B cell (primary cell): ENCODE measurements at regions not wholly inside any gene's neighbourhood (a gene's known extent, or its start where the extent isn't known, plus 50 kb on each side); places are given as distances from the start of the nearest gene placed in this dataset.

Experiments used
- EZH2 ChIP-seq: IDR thresholded peaks from 2 replicates; pipeline ENCODE4 v1.6.1; 2012; ENCODE audit warnings: borderline replicate concordance, low read depth, mild to moderate bottlenecking, moderate library complexity, low read length; ENCODE audit not compliant: insufficient read depth, poor library complexity, severe bottlenecking
- TF ChIP-seq, protein P1 (sequence below): fragments of 200-600 bp; IDR thresholded peaks from one replicate; pipeline ENCODE4 v1.8.0; 2022; ENCODE audit warnings: antibody characterized with exemption, mild to moderate bottlenecking

DNA sequence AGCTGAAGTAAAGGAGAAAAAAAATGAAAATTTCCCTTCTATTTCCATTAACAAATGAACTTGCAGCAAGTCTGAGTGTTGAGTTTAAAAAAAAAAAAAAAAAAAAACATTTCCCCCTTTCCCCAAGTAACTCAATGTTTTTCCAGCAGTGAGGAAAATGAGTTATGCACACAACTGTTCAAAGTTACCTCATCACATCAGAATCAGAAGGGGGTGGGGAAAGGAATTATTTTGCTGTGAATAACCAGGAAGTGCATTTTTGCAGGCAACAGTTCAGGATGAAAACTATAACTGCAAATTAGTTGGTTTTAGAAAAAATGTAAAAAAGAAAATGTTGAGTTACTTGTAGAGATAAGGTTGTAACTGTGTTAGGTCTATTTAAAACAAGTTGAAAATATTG lies 568.9 kb upstream of the CITED2 start:
- TF ChIP-seq, protein P1, sequence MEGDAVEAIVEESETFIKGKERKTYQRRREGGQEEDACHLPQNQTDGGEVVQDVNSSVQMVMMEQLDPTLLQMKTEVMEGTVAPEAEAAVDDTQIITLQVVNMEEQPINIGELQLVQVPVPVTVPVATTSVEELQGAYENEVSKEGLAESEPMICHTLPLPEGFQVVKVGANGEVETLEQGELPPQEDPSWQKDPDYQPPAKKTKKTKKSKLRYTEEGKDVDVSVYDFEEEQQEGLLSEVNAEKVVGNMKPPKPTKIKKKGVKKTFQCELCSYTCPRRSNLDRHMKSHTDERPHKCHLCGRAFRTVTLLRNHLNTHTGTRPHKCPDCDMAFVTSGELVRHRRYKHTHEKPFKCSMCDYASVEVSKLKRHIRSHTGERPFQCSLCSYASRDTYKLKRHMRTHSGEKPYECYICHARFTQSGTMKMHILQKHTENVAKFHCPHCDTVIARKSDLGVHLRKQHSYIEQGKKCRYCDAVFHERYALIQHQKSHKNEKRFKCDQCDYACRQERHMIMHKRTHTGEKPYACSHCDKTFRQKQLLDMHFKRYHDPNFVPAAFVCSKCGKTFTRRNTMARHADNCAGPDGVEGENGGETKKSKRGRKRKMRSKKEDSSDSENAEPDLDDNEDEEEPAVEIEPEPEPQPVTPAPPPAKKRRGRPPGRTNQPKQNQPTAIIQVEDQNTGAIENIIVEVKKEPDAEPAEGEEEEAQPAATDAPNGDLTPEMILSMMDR = no peak
- no peak for TF ChIP-seq EZH2
